Neural cell (in vitro differentiated cells): ENCODE measurements at regions not wholly inside any gene's neighbourhood (a gene's known extent, or its start where the extent isn't known, plus 50 kb on each side); places are given as distances from the start of the nearest gene placed in this dataset.

Source experiments
- H2AFZ ChIP-seq: fragments of 200-600, 300-800 bp; sonication (generic), shearing (Covaris generic); 2 replicates; pipeline ENCODE4 v1.6.0; 2014; ENCODE audit warnings: low read depth, mild to moderate bottlenecking, antibody characterized with exemption, low read length, moderate library complexity
- H3F3A ChIP-seq: fragments of 200-600 bp; shearing (Covaris generic); 2 replicates; pipeline ENCODE4 v1.6.1; 2016; ENCODE audit warnings: mild to moderate bottlenecking, moderate library complexity, mixed read lengths, antibody characterized with exemption, low read length; ENCODE audit not compliant: insufficient read depth, poor library complexity, severe bottlenecking
- H3K27ac ChIP-seq: fragments of 200-600, 300-800 bp; sonication (generic), shearing (Covaris generic); 2 replicates; pipeline ENCODE4 v1.5.1; 2014; ENCODE audit warnings: mild to moderate bottlenecking, low read length, moderate library complexity
- H3K27me3 ChIP-seq: fragments of 300-800, 200-600 bp; sonication (generic), shearing (Covaris generic); 2 replicates; pipeline ENCODE4 v1.6.0; 2014; ENCODE audit warnings: mild to moderate bottlenecking, low read depth, low read length, moderate library complexity; ENCODE audit not compliant: insufficient read depth
- H3K36me3 ChIP-seq: fragments of 300-800, 200-600 bp; sonication (generic), shearing (Covaris generic); 2 replicates; pipeline ENCODE4 v1.5.1; 2014; ENCODE audit warnings: mild to moderate bottlenecking, antibody characterized with exemption, low read length, moderate library complexity; ENCODE audit not compliant: insufficient read depth
- H3K4me2 ChIP-seq: fragments of 300-800, 200-600 bp; sonication (generic), shearing (Covaris generic); 2 replicates; pipeline ENCODE4 v1.6.0; 2014; ENCODE audit warnings: mild to moderate bottlenecking, low read length
- H3K4me3 ChIP-seq: fragments of 300-800, 200-600 bp; sonication (generic), shearing (Covaris generic); 2 replicates; pipeline ENCODE4 v1.5.1; 2014; ENCODE audit warnings: mild to moderate bottlenecking, low read length, moderate library complexity
- H3K79me2 ChIP-seq: fragments of 200-600 bp; shearing (Covaris generic); replicated peaks from 2 replicates; pipeline ENCODE4 v1.6.0; 2014; ENCODE audit warnings: mild to moderate bottlenecking, low read length, moderate library complexity; ENCODE audit not compliant: insufficient read depth
- H3K9ac ChIP-seq: fragments of 300-800, 200-600 bp; sonication (generic), shearing (Covaris generic); 2 replicates; pipeline ENCODE4 v1.6.1; 2016; ENCODE audit warnings: mild to moderate bottlenecking, low read length, mixed read lengths
- H3K9me2 ChIP-seq: fragments of 200-600 bp; shearing (Covaris generic); 2 replicates; pipeline ENCODE4 v1.6.1; 2016; ENCODE audit warnings: mild to moderate bottlenecking, low read length, mixed read lengths; ENCODE audit not compliant: insufficient read depth
- H3K9me3 ChIP-seq: fragments of 200-600, 300-800 bp; sonication (generic), shearing (Covaris generic); 2 replicates; pipeline ENCODE4 v1.6.1; 2016; ENCODE audit warnings: mild to moderate bottlenecking, mixed run types, low read length, moderate library complexity, mixed read lengths
- H4K20me1 ChIP-seq: fragments of 200-600 bp; shearing (Covaris generic); 2 replicates; pipeline ENCODE4 v1.6.1; 2016; ENCODE audit warnings: mild to moderate bottlenecking, mixed run types; ENCODE audit not compliant: insufficient read depth
- CTCF ChIP-seq: fragments of 450-650 bp; IDR thresholded peaks from 2 replicates; pipeline ENCODE4 v1.5.1; 2014; ENCODE audit warnings: antibody characterized with exemption, mild to moderate bottlenecking, moderate library complexity; ENCODE audit not compliant: poor library complexity, severe bottlenecking
- EP300 ChIP-seq: fragments of 450-650 bp; conservative IDR thresholded peaks from 2 replicates; pipeline ENCODE4 v1.6.1; 2014; ENCODE audit warnings: antibody characterized with exemption, mild to moderate bottlenecking, moderate library complexity; ENCODE audit not compliant: poor library complexity, severe bottlenecking
- EZH2 ChIP-seq: fragments of 200-600, 300-800 bp; shearing (Covaris generic), sonication (generic); IDR thresholded peaks from 2 replicates; pipeline ENCODE4 v1.6.1; 2014; ENCODE audit warnings: antibody characterized with exemption, low read length, borderline replicate concordance, mild to moderate bottlenecking; ENCODE audit not compliant: insufficient read depth, poor library complexity, severe bottlenecking
- MXI1 ChIP-seq: fragments of 450-650 bp; conservative IDR thresholded peaks from 2 replicates; pipeline ENCODE4 v1.6.1; 2014; ENCODE audit warnings: antibody characterized with exemption, mild to moderate bottlenecking; ENCODE audit not compliant: poor library complexity, severe bottlenecking
- POLR2AphosphoS5 ChIP-seq: IDR thresholded peaks from 2 replicates; pipeline ENCODE4 v1.6.1; 2012
- RAD21 ChIP-seq: fragments of 450-650 bp; conservative IDR thresholded peaks from 2 replicates; pipeline ENCODE4 v1.6.1; 2014; ENCODE audit warnings: antibody characterized with exemption, mild to moderate bottlenecking, moderate library complexity
- REST ChIP-seq: IDR thresholded peaks from 2 replicates; pipeline ENCODE4 v1.6.1; 2012; ENCODE audit warnings: borderline replicate concordance
- SMC3 ChIP-seq: fragments of 450-650 bp; conservative IDR thresholded peaks from 2 replicates; pipeline ENCODE4 v1.6.1; 2014; ENCODE audit warnings: antibody characterized with exemption, mild to moderate bottlenecking, moderate library complexity; ENCODE audit not compliant: poor library complexity
- TAF1 ChIP-seq: IDR thresholded peaks from 2 replicates; pipeline ENCODE4 v1.6.1; 2012; ENCODE audit warnings: low read depth

- no peak overlapping the region for H2AFZ ChIP-seq
- H3K36me3 ChIP-seq, result no peaks in the 10 kb centered on the region
- H3K4me2 ChIP-seq, result no peak overlapping the region
- no peak overlapping the region for H3K27ac ChIP-seq
- H3K9me3 ChIP-seq, result no peaks in the 10 kb centered on the region
- H3K27me3 ChIP-seq, result no peaks in the 10 kb centered on the region
- no peaks in the 10 kb centered on the region for H3K9me2 ChIP-seq
- no peaks in the 10 kb centered on the region for H3F3A ChIP-seq
- TF ChIP-seq EP300 (no peak), REST (no peak), RAD21 (no peak), EZH2 (no peak), POLR2AphosphoS5 (no peak), MXI1 (no peak), SMC3 (no peak), TAF1 (no peak), CTCF (no peak)
- H3K9ac ChIP-seq, result no peak overlapping the region
- H4K20me1 ChIP-seq, result no peaks in the 10 kb centered on the region
- H3K79me2 ChIP-seq, result no peaks in the 10 kb centered on the region
- no peak overlapping the region for H3K4me3 ChIP-seq
Observed at GRCh38 chr2:146129231-146129630, 1609.3 kb upstream of the ZEB2 start.

GRCh38 chr2:146128216-146128615, 1608.3 kb upstream of the ZEB2 start:
- Histone ChIP-seq H3K9me2 (no peaks in the 10 kb centered on the region), H3K36me3 (no peaks in the 10 kb centered on the region), H3K27ac (no peak overlapping the region), H2AFZ (no peak overlapping the region), H3K27me3 (no peaks in the 10 kb centered on the region), H3K79me2 (no peaks in the 10 kb centered on the region), H4K20me1 (no peaks in the 10 kb centered on the region), H3F3A (no peaks in the 10 kb centered on the region), H3K9ac (no peak overlapping the region), H3K4me3 (no peak overlapping the region), H3K4me2 (no peak overlapping the region), H3K9me3 (no peaks in the 10 kb centered on the region)
- TF ChIP-seq SMC3 (no peak), MXI1 (no peak), POLR2AphosphoS5 (no peak), TAF1 (no peak), REST (no peak), CTCF (no peak), RAD21 (no peak), EZH2 (no peak), EP300 (no peak)
